Prostate gland (tissue), 2 donors: ENCODE measurements at regions not wholly inside any gene's neighbourhood (a gene's known extent, or its start where the extent isn't known, plus 50 kb on each side); places are given as distances from the start of the nearest gene placed in this dataset.

Experiments
- DNase-seq: peaks from one replicate; pipeline ENCODE4 v3.0.0-alpha.2; 2019; ENCODE audit warnings: low spot score
- H3K27ac ChIP-seq, 2 donors: fragments of 200-600 bp; sonication (generic); 2 replicates each; pipeline ENCODE4 v1.5.1; 2017 to 2019
- H3K27me3 ChIP-seq: fragments of 200-600 bp; sonication (generic); replicated peaks from 2 replicates; pipeline ENCODE4 v1.5.1; 2019; ENCODE audit not compliant: insufficient read depth
- H3K36me3 ChIP-seq, 2 donors: fragments of 200-600 bp; sonication (generic); 1 replicate in 1 of 2; 2 replicates in 1 of 2; pipeline versions ENCODE4 v1.5.1 to v1.8.1; 2017 to 2019
- H3K4me1 ChIP-seq: fragments of 200-600 bp; sonication (generic); replicated peaks from 2 replicates; pipeline ENCODE4 v1.5.1; 2019
- H3K4me3 ChIP-seq, 2 donors: fragments of 200-600 bp; sonication (generic); 2 replicates each; pipeline ENCODE4 v1.5.1; 2017 to 2019
- H3K9me3 ChIP-seq: fragments of 200-600 bp; sonication (generic); 2 replicates; pipeline ENCODE4 v1.5.1; 2017
- POLR2A ChIP-seq: fragments of 450-650 bp; IDR thresholded peaks from one replicate; pipeline ENCODE4 v1.6.1; 2016; ENCODE audit warnings: antibody characterized with exemption, mild to moderate bottlenecking
- POLR2AphosphoS5 ChIP-seq: sonication (generic); formaldehyde crosslinking; IDR thresholded peaks from one replicate; pipeline ENCODE4 v1.6.1; 2017; ENCODE audit warnings: antibody characterized with exemption
- WGBS: methylation state at CpG from one replicate; pipeline ENCODE4 v1.1.5; 2018; 5-methylcytosine and 5-hydroxymethylcytosine counted together
- intact Hi-C: fragments of 100-400 bp; cut with DNase I; formaldehyde crosslinking; loops from one replicate; pipeline ENCODE4 v1.14.2; 2022
- TF ChIP-seq, protein P1 (sequence below), 4 experiments: fragments of 200-600 bp in 2 of 4; fragments of 450-650 bp in 2 of 4; sonication (generic) in 2 of 4; IDR thresholded peaks; 1 replicate in 3 of 4; 2 replicates in 1 of 4; pipeline ENCODE4 v1.5.1; 2016 to 2019; ENCODE audit warnings: antibody characterized with exemption in 4 of 4, mild to moderate bottlenecking in 2 of 4, moderate library complexity in 2 of 4

DNA sequence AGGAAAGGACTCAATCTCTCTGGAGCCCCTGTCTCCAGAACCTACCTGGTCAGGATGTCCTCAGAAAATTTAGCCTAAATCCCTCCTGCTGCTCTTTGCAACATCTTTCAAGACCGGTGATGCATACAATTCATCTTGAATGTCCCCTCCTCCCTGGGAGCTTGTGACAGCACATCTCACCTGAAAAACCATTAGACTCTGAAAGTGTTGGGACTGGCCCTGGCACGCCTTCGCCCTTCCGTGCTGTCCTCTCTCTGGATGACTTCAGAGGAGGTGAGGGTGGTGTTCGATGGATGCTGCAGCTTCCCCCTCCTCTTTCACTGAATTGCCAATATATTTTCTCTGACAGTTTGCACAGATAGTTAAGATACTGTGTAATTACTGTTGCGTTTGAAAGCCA lies 90.9 kb upstream of the CISTR start:
- Histone ChIP-seq H3K27me3 (no peaks in the 10 kb centered on the region), H3K9me3 (no peaks in the 10 kb centered on the region), H3K27ac (no peak overlapping the region), H3K4me3 (no peak overlapping the region), H3K4me1 (no peaks in the 10 kb centered on the region), H3K36me3 (no peaks in the 10 kb centered on the region)
- 37% methylated on average over 6 of the region's 6 CpGs for WGBS
- intact Hi-C loops: no loop called here
- DNase-seq: no peak
- TF ChIP-seq POLR2AphosphoS5 (no peak), POLR2A (no peak)
- TF ChIP-seq, protein P1, sequence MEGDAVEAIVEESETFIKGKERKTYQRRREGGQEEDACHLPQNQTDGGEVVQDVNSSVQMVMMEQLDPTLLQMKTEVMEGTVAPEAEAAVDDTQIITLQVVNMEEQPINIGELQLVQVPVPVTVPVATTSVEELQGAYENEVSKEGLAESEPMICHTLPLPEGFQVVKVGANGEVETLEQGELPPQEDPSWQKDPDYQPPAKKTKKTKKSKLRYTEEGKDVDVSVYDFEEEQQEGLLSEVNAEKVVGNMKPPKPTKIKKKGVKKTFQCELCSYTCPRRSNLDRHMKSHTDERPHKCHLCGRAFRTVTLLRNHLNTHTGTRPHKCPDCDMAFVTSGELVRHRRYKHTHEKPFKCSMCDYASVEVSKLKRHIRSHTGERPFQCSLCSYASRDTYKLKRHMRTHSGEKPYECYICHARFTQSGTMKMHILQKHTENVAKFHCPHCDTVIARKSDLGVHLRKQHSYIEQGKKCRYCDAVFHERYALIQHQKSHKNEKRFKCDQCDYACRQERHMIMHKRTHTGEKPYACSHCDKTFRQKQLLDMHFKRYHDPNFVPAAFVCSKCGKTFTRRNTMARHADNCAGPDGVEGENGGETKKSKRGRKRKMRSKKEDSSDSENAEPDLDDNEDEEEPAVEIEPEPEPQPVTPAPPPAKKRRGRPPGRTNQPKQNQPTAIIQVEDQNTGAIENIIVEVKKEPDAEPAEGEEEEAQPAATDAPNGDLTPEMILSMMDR (IDR thresholded peaks at IDR 0.05): no peak

DNA sequence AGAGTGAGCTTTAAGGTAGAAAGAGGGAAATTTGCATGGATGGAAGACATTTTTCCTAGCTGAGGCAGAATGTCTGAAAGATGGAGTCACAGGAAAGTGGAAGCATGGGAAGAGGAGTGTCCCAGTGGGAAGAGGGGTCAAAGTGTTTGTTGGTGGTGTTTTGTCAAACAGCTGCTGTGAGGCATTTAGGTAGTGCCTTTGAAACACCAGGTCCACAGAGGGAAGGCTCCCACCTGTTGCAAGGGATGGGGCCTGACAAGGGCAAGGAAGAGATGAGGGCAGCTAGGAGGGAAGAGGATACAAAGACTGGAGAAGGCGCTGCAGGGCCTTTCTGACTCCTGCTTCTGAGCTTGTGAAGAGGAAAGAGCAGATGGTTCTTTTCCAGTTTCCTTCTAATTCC lies 91.8 kb upstream of the CISTR start:
- no peaks in the 10 kb centered on the region for H3K27me3 ChIP-seq
- H3K4me1 ChIP-seq: no peaks in the 10 kb centered on the region
- intact Hi-C loops: no loop called here
- TF ChIP-seq POLR2AphosphoS5: no peak
- no peak for TF ChIP-seq POLR2A
- TF ChIP-seq, protein P1 (IDR thresholded peaks at IDR 0.05): no peak
- no peak overlapping the region for H3K27ac ChIP-seq
- 81% methylated on average over 1 of the region's 1 CpG for WGBS
- no peak for DNase-seq
- H3K4me3 ChIP-seq: no peak overlapping the region
- no peaks in the 10 kb centered on the region for H3K36me3 ChIP-seq
- H3K9me3 ChIP-seq: no peaks in the 10 kb centered on the region

DNA sequence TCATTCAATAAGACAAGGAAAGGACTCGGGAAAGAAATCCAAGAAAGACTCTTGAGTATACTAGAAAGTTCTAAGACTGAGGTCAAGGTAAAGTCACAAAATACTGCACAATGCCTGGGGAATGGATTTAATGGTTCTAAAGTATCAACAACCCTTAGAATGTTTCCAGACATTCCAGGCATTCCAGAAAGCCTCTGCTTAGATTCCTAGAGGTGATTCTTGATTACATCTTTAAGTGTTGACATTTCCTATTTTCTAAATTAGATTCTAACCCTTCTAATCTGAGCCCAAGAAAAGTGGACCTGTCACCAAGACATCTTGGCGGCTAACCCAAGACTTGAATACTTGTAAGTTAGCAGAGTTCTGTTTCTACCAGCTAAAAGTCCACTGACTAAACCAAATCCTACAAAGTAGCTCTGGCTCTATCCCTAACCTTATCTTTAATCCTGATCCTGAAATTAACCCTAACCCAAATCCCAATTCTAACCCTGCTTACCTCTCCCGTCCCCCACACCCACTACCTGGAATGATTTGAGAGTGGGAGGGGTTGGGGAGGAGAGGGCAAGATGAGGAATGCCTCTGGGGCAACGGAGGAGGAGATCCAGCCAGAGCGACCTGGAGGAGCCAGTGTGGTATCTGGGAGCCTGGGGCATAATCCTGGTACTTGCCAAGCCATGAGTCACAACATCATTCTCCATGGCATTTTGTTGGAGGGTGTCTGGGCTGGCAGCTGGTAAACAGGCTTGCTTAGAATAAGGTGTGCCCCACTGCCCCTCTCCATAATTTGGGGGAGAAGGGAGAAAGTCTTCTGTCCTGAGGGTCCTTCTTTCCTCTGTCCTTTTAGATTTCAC lies 93.4 kb upstream of the HOXC13 start:
- WGBS: 37% methylated on average over 5 of the region's 5 CpGs
- Histone ChIP-seq H3K27ac (no peak overlapping the region), H3K27me3 (peaks cover 3% of the 10 kb centered on the region), H3K36me3 (no peaks in the 10 kb centered on the region), H3K4me1 (no peaks in the 10 kb centered on the region), H3K4me3 (no peak overlapping the region), H3K9me3 (no peaks in the 10 kb centered on the region)
- intact Hi-C loops: no loop called here
- no peak for TF ChIP-seq POLR2A
- TF ChIP-seq, protein P1 (IDR thresholded peaks at IDR 0.05): no peak
- TF ChIP-seq POLR2AphosphoS5: no peak
- DNase-seq: peak; percentile 25

DNA sequence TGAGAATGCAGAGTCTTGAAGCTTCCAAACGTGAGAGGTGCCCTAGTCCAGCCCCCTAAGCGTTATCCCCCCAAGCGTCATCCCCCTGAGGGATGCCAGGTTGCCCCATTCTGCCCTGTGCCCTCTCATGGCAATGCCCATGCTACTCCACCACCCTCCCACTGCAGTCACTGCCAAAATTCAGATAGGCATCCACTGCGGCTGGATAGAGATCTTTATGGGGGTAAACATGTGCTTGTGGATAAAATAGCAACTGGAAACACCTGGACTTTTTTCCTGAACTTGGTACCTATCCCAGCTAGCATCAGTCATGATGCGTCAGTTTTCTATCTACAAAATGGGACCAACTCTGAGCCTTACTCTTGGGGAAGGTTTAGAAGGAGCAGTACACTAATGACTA lies 92.7 kb upstream of the HOXC13 start:
- H3K27ac ChIP-seq: no peak overlapping the region
- no peaks in the 10 kb centered on the region for H3K4me1 ChIP-seq
- intact Hi-C loops: no loop called here
- H3K9me3 ChIP-seq: no peaks in the 10 kb centered on the region
- peaks cover 3% of the 10 kb centered on the region for H3K27me3 ChIP-seq
- no peak overlapping the region for H3K4me3 ChIP-seq
- H3K36me3 ChIP-seq: no peaks in the 10 kb centered on the region
- 48% methylated on average over 5 of the region's 5 CpGs for WGBS
- no peak for TF ChIP-seq POLR2A
- no peak for TF ChIP-seq POLR2AphosphoS5
- TF ChIP-seq, protein P1 (IDR thresholded peaks at IDR 0.05): no peak
- DNase-seq: no peak

DNA sequence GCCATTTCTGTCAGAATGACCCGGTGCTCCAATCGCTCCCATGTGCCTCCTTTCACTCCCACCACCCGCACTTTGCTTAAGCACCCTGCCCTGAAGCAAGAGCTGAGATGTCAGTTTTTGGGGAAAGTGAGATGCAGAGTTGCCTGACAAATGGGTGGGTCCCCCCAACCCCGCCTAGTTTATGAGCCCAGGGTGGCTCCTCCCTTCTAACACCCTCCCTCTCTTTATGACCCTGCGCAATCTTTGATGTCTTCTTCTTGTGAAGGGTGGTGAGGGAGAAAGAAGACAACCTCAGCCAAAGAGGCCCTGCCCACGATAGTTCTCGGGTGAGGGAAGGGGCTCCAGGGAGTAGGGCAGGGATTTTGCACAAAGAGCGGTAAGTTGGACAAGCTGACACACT lies 89.5 kb upstream of the HOXC13 start:
- H3K27me3 ChIP-seq: peaks cover 5% of the 10 kb centered on the region

More for the DNA sequence above, 89.5 kb upstream of the HOXC13 start:
- H3K36me3 ChIP-seq: no peaks in the 10 kb centered on the region
- no peaks in the 10 kb centered on the region for H3K9me3 ChIP-seq
- H3K4me1 ChIP-seq: no peaks in the 10 kb centered on the region
- 77% methylated on average over 8 of the region's 8 CpGs for WGBS
- intact Hi-C loops: no loop called here
- TF ChIP-seq, protein P1 (IDR thresholded peaks at IDR 0.05): no peak
- H3K27ac ChIP-seq: no peak overlapping the region
- DNase-seq: no peak
- no peak overlapping the region for H3K4me3 ChIP-seq
